Upper lobe of right lung (tissue), 1 donor: ENCODE measurements at regions not wholly inside any gene's neighbourhood (a gene's known extent, or its start where the extent isn't known, plus 50 kb on each side); places are given as distances from the start of the nearest gene placed in this dataset.
"Not testable (repeated sequence)": the region's sequence is repeated elsewhere in the genome, so short reads cannot be mapped to it uniquely, and the experiment has no call there.

Experiments used
- ATAC-seq: fragments of 200-7000 bp; cut with Tn5 transposase; one replicate; pipeline ENCODE4 v1.9.1; 2020; ENCODE audit warnings: mild to moderate bottlenecking, moderate library complexity
- DNase-seq: peaks from one replicate; pipeline ENCODE4 v3.0.0-alpha.2; 2020
- H3K27ac ChIP-seq: fragments of 200-600 bp; one replicate; pipeline ENCODE4 v1.8.0; 2022
- H3K27me3 ChIP-seq: fragments of 200-600 bp; one replicate; pipeline ENCODE4 v1.8.0; 2022; ENCODE audit warnings: mild to moderate bottlenecking
- H3K36me3 ChIP-seq: fragments of 200-600 bp; one replicate; pipeline ENCODE4 v1.8.0; 2022
- H3K4me1 ChIP-seq: fragments of 200-600 bp; one replicate; pipeline ENCODE4 v1.8.0; 2022
- H3K4me3 ChIP-seq: fragments of 200-600 bp; one replicate; pipeline ENCODE4 v1.8.0; 2022; ENCODE audit warnings: mild to moderate bottlenecking
- H3K9me3 ChIP-seq: fragments of 200-600 bp; one replicate; pipeline ENCODE4 v1.8.0; 2022
- CTCF ChIP-seq: fragments of 200-600 bp; IDR thresholded peaks from one replicate; pipeline ENCODE4 v1.8.0; 2022; ENCODE audit warnings: antibody characterized with exemption
- intact Hi-C: fragments of 100-400 bp; cut with DNase I; formaldehyde crosslinking; loops from one replicate; pipeline ENCODE4 v1.11.0; 2022
- donor health status: DM: no; HTN: yes; CAD: no; lungs with severe emphysema.

- TF ChIP-seq CTCF: no peak
- intact Hi-C loops: no loop called here
- no peaks in the 10 kb centered on the region for H3K9me3 ChIP-seq
- ATAC-seq: peak; percentile 65
- H3K36me3 ChIP-seq: no peaks in the 10 kb centered on the region
- H3K27me3 ChIP-seq: no peaks in the 10 kb centered on the region
- no peak for DNase-seq
- H3K4me1 ChIP-seq: peaks cover 49% of the 10 kb centered on the region
- H3K4me3 ChIP-seq: no peak overlapping the region
- peak overlapping the region; percentile 39 for H3K27ac ChIP-seq
Observed at GRCh38 chr3:30476368-30477084, 129.9 kb upstream of the TGFBR2 start.

DNA sequence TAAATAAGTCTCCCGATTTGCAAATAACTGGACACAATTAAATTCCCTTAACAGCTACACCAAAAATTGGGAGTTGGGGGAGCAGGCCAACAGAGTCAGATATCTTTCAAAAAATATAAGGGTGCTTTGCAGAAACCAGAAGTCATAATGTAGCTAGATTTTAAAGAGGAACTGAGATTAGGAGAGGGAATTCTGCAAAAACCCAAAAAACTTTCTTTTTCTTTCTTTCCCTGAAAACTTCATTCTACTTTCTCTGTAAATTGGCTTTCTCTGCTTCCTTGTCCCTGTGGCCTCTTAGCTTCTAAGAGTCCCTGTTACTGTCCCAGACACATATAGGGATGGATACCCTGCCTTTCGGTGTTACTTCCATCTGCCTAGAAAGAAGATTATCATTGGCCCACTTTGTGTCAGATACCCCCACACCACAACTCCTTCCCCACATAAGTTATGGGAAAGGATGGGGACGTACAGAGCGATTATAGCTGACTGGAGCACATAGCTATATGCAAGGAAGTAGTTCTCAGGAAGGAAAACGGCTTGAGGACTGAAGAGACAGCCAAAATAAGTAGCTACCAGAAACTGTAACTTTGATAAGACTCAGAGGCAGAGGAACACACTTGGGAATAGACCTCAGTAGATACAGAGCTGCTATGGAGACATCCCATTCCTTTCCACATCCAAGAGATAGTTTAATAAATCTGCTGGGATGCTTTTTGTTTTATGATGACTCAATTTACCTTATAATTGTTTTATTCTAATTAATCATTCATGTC is 129.1 kb upstream of the TGFBR2 start:
- DNase-seq (no peak), ATAC-seq (no peak)
- H3K27ac ChIP-seq: peak overlapping the region; percentile 39
- peaks cover 45% of the 10 kb centered on the region for H3K4me1 ChIP-seq
- H3K27me3 ChIP-seq: no peaks in the 10 kb centered on the region
- no peaks in the 10 kb centered on the region for H3K9me3 ChIP-seq
- H3K36me3 ChIP-seq: no peaks in the 10 kb centered on the region
- no peak overlapping the region for H3K4me3 ChIP-seq
- TF ChIP-seq CTCF: no peak
- intact Hi-C loops: no loop called here

- H3K36me3 ChIP-seq, ATAC-seq, H3K4me3 ChIP-seq, intact Hi-C loops, DNase-seq, H3K27me3 ChIP-seq, H3K9me3 ChIP-seq: not testable (repeated sequence)
- Histone ChIP-seq H3K4me1 (peaks cover 33% of the 10 kb centered on the region), H3K27ac (peak overlapping the region; percentile 49)
Observed at GRCh38 chr3:30479737-30480136, 126.7 kb upstream of the TGFBR2 start.

GRCh38 chr3:30480156-30480555 is 126.2 kb upstream of the TGFBR2 start:
- H3K9me3 ChIP-seq, H3K27me3 ChIP-seq, ATAC-seq, DNase-seq, H3K36me3 ChIP-seq, H3K4me3 ChIP-seq, intact Hi-C loops: not testable (repeated sequence)
- Histone ChIP-seq H3K27ac (peak overlapping the region; percentile 44), H3K4me1 (peaks cover 33% of the 10 kb centered on the region)

DNA sequence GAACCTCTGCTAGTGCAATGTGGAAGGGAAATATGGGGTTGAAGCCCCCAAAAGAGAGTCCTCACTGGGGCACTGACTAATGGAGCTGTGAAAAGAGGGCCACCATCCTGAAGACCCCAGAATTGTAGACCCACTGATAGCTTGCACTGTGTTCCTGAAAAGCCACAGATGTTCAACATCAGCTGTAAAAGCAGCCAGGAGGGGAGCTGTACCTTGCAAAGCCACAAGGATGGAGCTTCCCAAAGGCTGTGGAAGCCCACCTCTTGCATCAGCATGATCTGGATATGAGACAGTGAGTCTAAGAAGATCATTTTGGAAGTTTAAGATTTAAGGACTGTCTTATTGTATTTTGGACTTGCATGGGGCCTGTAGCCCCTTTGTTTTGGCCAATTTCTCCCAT is 125.8 kb upstream of the TGFBR2 start:
- no peak for ATAC-seq
- H3K27ac ChIP-seq: peak overlapping the region; percentile 44

DNA sequence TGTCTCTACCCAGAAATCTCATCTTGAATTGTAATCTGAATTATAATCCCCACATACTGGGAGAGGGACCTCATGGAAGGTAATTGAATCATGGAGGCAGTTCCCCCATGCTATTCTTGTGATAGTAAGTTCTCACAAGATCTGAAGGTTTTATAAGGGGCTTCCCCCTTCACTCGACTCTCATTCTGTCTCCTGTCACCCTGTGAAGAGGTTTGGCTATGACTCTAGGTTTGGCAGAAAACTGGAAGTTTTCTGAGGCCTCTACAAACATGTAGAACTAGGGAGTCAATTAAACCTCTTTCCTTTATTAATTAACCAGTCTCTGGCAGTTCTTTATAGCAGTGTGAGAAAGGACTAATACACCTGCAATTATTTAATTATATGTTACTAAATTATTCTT is 125.2 kb upstream of the TGFBR2 start:
- no peaks in the 10 kb centered on the region for H3K36me3 ChIP-seq
- no peaks in the 10 kb centered on the region for H3K9me3 ChIP-seq
- H3K4me1 ChIP-seq: peaks cover 28% of the 10 kb centered on the region
- no peak overlapping the region for H3K4me3 ChIP-seq
- DNase-seq: no peak
- H3K27ac ChIP-seq: no peak overlapping the region
- no peaks in the 10 kb centered on the region for H3K27me3 ChIP-seq
- intact Hi-C loops: no loop called here
- no peak for ATAC-seq
- TF ChIP-seq CTCF: no peak

More for the DNA sequence above, 125.8 kb upstream of the TGFBR2 start:
- H3K27me3 ChIP-seq: no peaks in the 10 kb centered on the region
- intact Hi-C loops: no loop called here
- no peak for DNase-seq
- no peaks in the 10 kb centered on the region for H3K9me3 ChIP-seq
- no peak for TF ChIP-seq CTCF
- H3K4me1 ChIP-seq: peaks cover 33% of the 10 kb centered on the region
- H3K36me3 ChIP-seq: no peaks in the 10 kb centered on the region
- no peak overlapping the region for H3K4me3 ChIP-seq

GRCh38 chr3:30484229-30484628 is 122.2 kb upstream of the TGFBR2 start:
- H3K27ac ChIP-seq, ATAC-seq, H3K9me3 ChIP-seq, H3K4me1 ChIP-seq, intact Hi-C loops, H3K27me3 ChIP-seq, DNase-seq, H3K4me3 ChIP-seq, H3K36me3 ChIP-seq: not testable (repeated sequence)
